ENCODE measurements at regions not wholly inside any gene's neighbourhood (a gene's known extent, or its start where the extent isn't known, plus 50 kb on each side); places are given as distances from the start of the nearest gene placed in this dataset.

GRCh38 chr3:28745916-28746617 lies 397.4 kb upstream of the AZI2 start:
- TF ChIP-seq CTCF (IDR thresholded peaks at IDR 0.05; ENCODE audit: low read depth, low read length) (no peak), POLR2A (IDR thresholded peaks at IDR 0.05; ENCODE audit: extremely low read depth, insufficient read length) (no peak)
- TF ChIP-seq, protein P1, sequence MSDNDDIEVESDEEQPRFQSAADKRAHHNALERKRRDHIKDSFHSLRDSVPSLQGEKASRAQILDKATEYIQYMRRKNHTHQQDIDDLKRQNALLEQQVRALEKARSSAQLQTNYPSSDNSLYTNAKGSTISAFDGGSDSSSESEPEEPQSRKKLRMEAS (IDR thresholded peaks at IDR 0.05; ENCODE audit: low read depth, low read length): no peak
